MM.1S (cell line): ENCODE measurements at regions not wholly inside any gene's neighbourhood (a gene's known extent, or its start where the extent isn't known, plus 50 kb on each side); places are given as distances from the start of the nearest gene placed in this dataset.

ENCODE experiments used
- DNase-seq: peaks from one replicate; pipeline ENCODE4 v3.0.0-alpha.2; 2015
- H2AFZ ChIP-seq: fragments of 300-600 bp; sonication (generic); 2 replicates; pipeline ENCODE4 v1.6.0; 2016; ENCODE audit warnings: antibody characterized with exemption, low read length
- H3F3A ChIP-seq: fragments of 300-600 bp; sonication (generic); 2 replicates; pipeline ENCODE4 v1.6.1; 2016; ENCODE audit warnings: mild to moderate bottlenecking, antibody characterized with exemption, low read length, moderate library complexity, mixed read lengths; ENCODE audit not compliant: insufficient read depth
- H3K27ac ChIP-seq: fragments of 300-600 bp; sonication (generic); 2 replicates; pipeline ENCODE4 v1.5.1; 2016; ENCODE audit warnings: mild to moderate bottlenecking, low read length
- H3K27me3 ChIP-seq: fragments of 300-600 bp; sonication (generic); replicated peaks from 2 replicates; pipeline ENCODE4 v1.6.0; 2016; ENCODE audit warnings: low read length; ENCODE audit not compliant: insufficient read depth
- H3K36me3 ChIP-seq: fragments of 300-600 bp; sonication (generic); replicated peaks from 2 replicates; pipeline ENCODE4 v1.6.1; 2016; ENCODE audit warnings: mild to moderate bottlenecking, low read length, mixed read lengths; ENCODE audit not compliant: insufficient read depth
- H3K4me1 ChIP-seq: fragments of 300-600 bp; sonication (generic); 2 replicates; pipeline ENCODE4 v1.6.1; 2016; ENCODE audit warnings: low read length, mixed read lengths
- H3K4me2 ChIP-seq: fragments of 300-600 bp; sonication (generic); 2 replicates; pipeline ENCODE4 v1.6.0; 2016; ENCODE audit warnings: low read depth, low read length
- H3K4me3 ChIP-seq: fragments of 300-600 bp; sonication (generic); 2 replicates; pipeline ENCODE4 v1.5.1; 2016; ENCODE audit warnings: low read length, mixed read lengths
- H3K79me2 ChIP-seq: fragments of 300-600 bp; sonication (generic); 2 replicates; pipeline ENCODE4 v1.6.1; 2016; ENCODE audit warnings: mixed run types, low read length, mixed read lengths
- H3K9ac ChIP-seq: fragments of 300-600 bp; sonication (generic); 2 replicates; pipeline ENCODE4 v1.6.1; 2016; ENCODE audit warnings: low read length, mixed read lengths
- H3K9me2 ChIP-seq: fragments of 300-600 bp; sonication (generic); replicated peaks from 2 replicates; pipeline ENCODE4 v1.6.1; 2016; ENCODE audit warnings: mild to moderate bottlenecking, low read length, mixed read lengths; ENCODE audit not compliant: insufficient read depth
- H3K9me3 ChIP-seq: fragments of 300-600 bp; sonication (generic); replicated peaks from 2 replicates; pipeline ENCODE4 v1.6.1; 2016; ENCODE audit warnings: mild to moderate bottlenecking, low read length, mixed read lengths; ENCODE audit not compliant: insufficient read depth
- H4K20me1 ChIP-seq: fragments of 300-600 bp; sonication (generic); 2 replicates; pipeline ENCODE4 v1.6.1; 2016; ENCODE audit warnings: mild to moderate bottlenecking, low read length, moderate library complexity, mixed read lengths; ENCODE audit not compliant: insufficient read depth
- CTCF ChIP-seq: fragments of 300-600 bp; sonication (generic); IDR thresholded peaks from 2 replicates; pipeline ENCODE4 v1.5.1; 2016; ENCODE audit warnings: antibody characterized with exemption, low read length, mixed read lengths
- EZH2 ChIP-seq: fragments of 300-600 bp; sonication (generic); optimal IDR thresholded peaks from 2 replicates; pipeline ENCODE3; 2017; ENCODE audit warnings: low read depth, mild to moderate bottlenecking, antibody characterized with exemption, low read length, mixed read lengths
- EZH2phosphoT487 ChIP-seq: fragments of 300-600 bp; sonication (generic); IDR thresholded peaks from 2 replicates; pipeline ENCODE4 v1.6.1; 2018; ENCODE audit warnings: antibody characterized with exemption, low read length

DNA sequence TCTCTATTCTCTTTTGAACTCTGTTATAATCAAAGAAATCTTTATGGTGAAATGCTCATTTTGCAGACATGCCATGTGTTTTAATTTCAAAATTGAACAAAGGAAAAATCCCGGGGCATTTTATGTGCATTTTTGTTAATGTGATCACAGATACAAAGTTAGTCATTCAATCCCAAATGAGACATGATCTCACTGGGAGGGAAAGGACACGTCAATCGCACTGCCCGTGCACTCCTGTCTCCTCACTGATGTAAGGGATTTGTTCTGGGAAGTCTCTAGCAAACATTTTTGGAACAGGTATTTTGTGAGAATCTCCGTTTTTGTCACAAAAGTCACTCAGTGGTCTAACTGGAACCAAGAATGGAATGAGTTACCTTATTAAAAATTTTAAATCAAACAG is 97.9 kb upstream of the RANBP6 start:
- Histone ChIP-seq H3K4me3 (no peak overlapping the region), H3K9ac (no peak overlapping the region), H3F3A (no peaks in the 10 kb centered on the region), H3K36me3 (no peaks in the 10 kb centered on the region), H3K27me3 (no peaks in the 10 kb centered on the region), H3K9me2 (no peaks in the 10 kb centered on the region), H4K20me1 (no peaks in the 10 kb centered on the region), H3K79me2 (no peaks in the 10 kb centered on the region), H2AFZ (no peak overlapping the region), H3K4me2 (no peak overlapping the region), H3K9me3 (no peaks in the 10 kb centered on the region), H3K4me1 (no peaks in the 10 kb centered on the region), H3K27ac (no peak overlapping the region)
- no peak for DNase-seq
- TF ChIP-seq EZH2 (no peak), EZH2phosphoT487 (no peak), CTCF (no peak)

GRCh38 chr9:6109986-6110385 is 94.6 kb upstream of the RANBP6 start:
- no peak overlapping the region for H3K4me3 ChIP-seq
- DNase-seq: no peak
- H3K36me3 ChIP-seq: no peaks in the 10 kb centered on the region
- H3K4me1 ChIP-seq: peaks cover 14% of the 10 kb centered on the region
- TF ChIP-seq EZH2phosphoT487 (no peak), EZH2 (no peak), CTCF (no peak)
- H3K9me2 ChIP-seq: no peaks in the 10 kb centered on the region
- H3K27me3 ChIP-seq: no peaks in the 10 kb centered on the region
- H4K20me1 ChIP-seq: no peaks in the 10 kb centered on the region
- no peak overlapping the region for H3K4me2 ChIP-seq
- no peak overlapping the region for H2AFZ ChIP-seq
- peaks cover 13% of the 10 kb centered on the region; the same call in 1 of the 2 replicates for H3F3A ChIP-seq
- H3K79me2 ChIP-seq: no peaks in the 10 kb centered on the region
- no peak overlapping the region for H3K9ac ChIP-seq
- no peaks in the 10 kb centered on the region for H3K9me3 ChIP-seq
- H3K27ac ChIP-seq: no peak overlapping the region

DNA sequence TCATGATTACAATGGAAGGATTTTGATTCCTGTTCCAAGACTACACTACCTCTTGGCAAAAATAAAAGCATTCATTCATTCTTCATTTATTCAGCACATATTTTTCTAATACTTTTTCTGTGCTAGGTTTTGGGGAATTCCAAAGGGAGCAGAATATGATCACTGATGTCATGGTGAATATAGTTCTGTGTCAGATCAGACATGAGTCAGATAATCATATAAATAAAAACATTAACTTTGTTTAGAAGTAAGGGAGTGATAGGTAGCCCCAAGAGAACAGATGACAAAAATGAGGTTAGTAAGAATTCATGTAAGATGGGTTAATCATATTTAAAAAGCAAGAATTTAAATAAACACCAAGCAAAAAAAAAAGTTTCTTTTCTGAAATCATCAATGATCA is 94.1 kb upstream of the RANBP6 start:
- TF ChIP-seq CTCF: no peak
- no peak for TF ChIP-seq EZH2phosphoT487
- TF ChIP-seq EZH2: no peak
- H3F3A ChIP-seq: peaks cover 13% of the 10 kb centered on the region; the same call in 1 of the 2 replicates
- H3K4me3 ChIP-seq: no peak overlapping the region
- no peak overlapping the region for H3K4me2 ChIP-seq
- no peak overlapping the region for H3K9ac ChIP-seq
- H3K9me3 ChIP-seq: no peaks in the 10 kb centered on the region
- no peaks in the 10 kb centered on the region for H3K9me2 ChIP-seq
- H3K36me3 ChIP-seq: no peaks in the 10 kb centered on the region
- H3K79me2 ChIP-seq: no peaks in the 10 kb centered on the region
- H4K20me1 ChIP-seq: no peaks in the 10 kb centered on the region
- peaks cover 14% of the 10 kb centered on the region for H3K4me1 ChIP-seq
- no peak for DNase-seq
- H3K27ac ChIP-seq: no peak overlapping the region
- no peaks in the 10 kb centered on the region for H3K27me3 ChIP-seq
- H2AFZ ChIP-seq: no peak overlapping the region
